Stomach (tissue), 8 donors: ENCODE measurements at regions not wholly inside any gene's neighbourhood (a gene's known extent, or its start where the extent isn't known, plus 50 kb on each side); places are given as distances from the start of the nearest gene placed in this dataset.

Experiments
- DNase-seq, 2 donors: peaks; one replicate each; pipeline versions ENCODE4 v3.0.0 to v3.0.0-alpha.2; 2013 to 2019
- H3K27ac ChIP-seq, 5 donors: fragments of 200-600 bp in 4 of 5; sonication (generic) in 4 of 5; one replicate each; pipeline ENCODE4 v1.5.1; 2013 to 2019; ENCODE audit warnings: mild to moderate bottlenecking in 1 of 5, moderate library complexity in 1 of 5
- H3K27me3 ChIP-seq, 3 donors: fragments of 200-600 bp; sonication (generic); one replicate each; pipeline ENCODE4 v1.5.1; 2017 to 2019; ENCODE audit warnings: mixed run types in 1 of 3
- H3K36me3 ChIP-seq, 4 donors: fragments of 200-600 bp; sonication (generic); 1 replicate in 3 of 4; 2 replicates in 1 of 4; pipeline ENCODE4 v1.5.1; 2016 to 2019
- H3K4me1 ChIP-seq, 4 donors: fragments of 200-600 bp; sonication (generic); one replicate each; pipeline ENCODE4 v1.5.1; 2016 to 2019
- H3K4me3 ChIP-seq, 4 donors: fragments of 200-600 bp; sonication (generic) in 3 of 4; one replicate each; pipeline ENCODE4 v1.5.1; 2016 to 2019; ENCODE audit warnings: mild to moderate bottlenecking in 1 of 4
- H3K9me3 ChIP-seq, 4 donors: fragments of 200-600 bp; sonication (generic); one replicate each; pipeline ENCODE4 v1.5.1; 2016 to 2019
- EP300 ChIP-seq: sonication (generic); formaldehyde crosslinking; IDR thresholded peaks from one replicate; pipeline ENCODE4 v1.6.1; 2017; ENCODE audit warnings: antibody characterized with exemption
- POLR2A ChIP-seq, 4 donors: fragments of 450-650 bp; IDR thresholded peaks; one replicate each; pipeline ENCODE4 v1.6.1; 2016; ENCODE audit warnings: antibody characterized with exemption in 4 of 4, control low read depth in 2 of 4, mild to moderate bottlenecking in 1 of 4, moderate library complexity in 1 of 4
- POLR2AphosphoS5 ChIP-seq, 3 donors: sonication (generic); formaldehyde crosslinking; IDR thresholded peaks; one replicate each; pipeline ENCODE4 v1.6.1; 2016; ENCODE audit warnings: antibody characterized with exemption in 3 of 3
- WGBS, 5 donors: extraction: QIAGEN DNeasy Blood & Tissue Kit in 3 of 5; methylation state at CpG; one replicate each; pipeline versions ENCODE4 v1.1.5 to v1.1.7; 2013 to 2018; 5-methylcytosine and 5-hydroxymethylcytosine counted together
- intact Hi-C: fragments of 100-400 bp; cut with DNase I; formaldehyde crosslinking; loops from one replicate; pipeline ENCODE4 v1.15.1; 2023; ENCODE audit warnings: low total_unique reads
- TF ChIP-seq, protein P1 (sequence below), 7 experiments: fragments of 450-650 bp in 4 of 7; fragments of 200-600 bp in 3 of 7; sonication (generic) in 3 of 7; IDR thresholded peaks; one replicate each; pipeline ENCODE4 v1.5.1; 2016 to 2019; ENCODE audit warnings: antibody characterized with exemption in 7 of 7, control low read depth in 2 of 7, mild to moderate bottlenecking in 1 of 7
- donor health status: healthy with polysubstance abuse.
- donor health status: Bipolar disorder and iron deficiency.
- donor health status: healthy.

DNA sequence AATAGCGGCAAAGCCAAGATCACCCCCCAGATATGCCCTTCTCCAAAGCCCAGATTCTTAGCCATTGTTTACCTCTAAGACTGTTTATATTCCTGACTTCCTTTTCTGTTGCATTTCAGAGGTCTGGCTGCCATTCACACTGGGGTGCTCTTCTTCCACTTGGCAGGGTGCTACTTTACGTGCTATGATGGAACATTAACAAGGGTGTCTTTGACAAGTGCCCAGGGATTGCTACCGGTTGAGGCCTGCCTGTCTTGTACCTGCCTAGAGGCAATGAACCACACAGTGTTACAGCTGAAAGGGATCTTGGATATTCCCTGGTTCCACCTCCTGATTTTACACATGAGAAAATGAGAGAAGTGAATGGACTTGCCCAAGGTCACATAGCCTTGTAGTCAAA is 352.1 kb upstream of the KIF2A start:
- TF ChIP-seq POLR2AphosphoS5 (IDR thresholded peaks at IDR 0.05), result no peak
- no peak for TF ChIP-seq EP300
- no peak for TF ChIP-seq POLR2A (IDR thresholded peaks at IDR 0.05)
- TF ChIP-seq, protein P1, sequence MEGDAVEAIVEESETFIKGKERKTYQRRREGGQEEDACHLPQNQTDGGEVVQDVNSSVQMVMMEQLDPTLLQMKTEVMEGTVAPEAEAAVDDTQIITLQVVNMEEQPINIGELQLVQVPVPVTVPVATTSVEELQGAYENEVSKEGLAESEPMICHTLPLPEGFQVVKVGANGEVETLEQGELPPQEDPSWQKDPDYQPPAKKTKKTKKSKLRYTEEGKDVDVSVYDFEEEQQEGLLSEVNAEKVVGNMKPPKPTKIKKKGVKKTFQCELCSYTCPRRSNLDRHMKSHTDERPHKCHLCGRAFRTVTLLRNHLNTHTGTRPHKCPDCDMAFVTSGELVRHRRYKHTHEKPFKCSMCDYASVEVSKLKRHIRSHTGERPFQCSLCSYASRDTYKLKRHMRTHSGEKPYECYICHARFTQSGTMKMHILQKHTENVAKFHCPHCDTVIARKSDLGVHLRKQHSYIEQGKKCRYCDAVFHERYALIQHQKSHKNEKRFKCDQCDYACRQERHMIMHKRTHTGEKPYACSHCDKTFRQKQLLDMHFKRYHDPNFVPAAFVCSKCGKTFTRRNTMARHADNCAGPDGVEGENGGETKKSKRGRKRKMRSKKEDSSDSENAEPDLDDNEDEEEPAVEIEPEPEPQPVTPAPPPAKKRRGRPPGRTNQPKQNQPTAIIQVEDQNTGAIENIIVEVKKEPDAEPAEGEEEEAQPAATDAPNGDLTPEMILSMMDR (IDR thresholded peaks at IDR 0.05), result no peak
- 67 to 85% (median 77%) methylated on average over 3 of the region's 3 CpGs for WGBS, 5 donors
- H3K27ac ChIP-seq, result no peak overlapping the region
- H3K27me3 ChIP-seq, result no peaks in the 10 kb centered on the region
- intact Hi-C loops, result no loop called here
- no peaks in the 10 kb centered on the region for H3K9me3 ChIP-seq
- DNase-seq, result no peak
- no peaks in the 10 kb centered on the region for H3K4me1 ChIP-seq
- H3K36me3 ChIP-seq, result no peaks in the 10 kb centered on the region
- no peak overlapping the region for H3K4me3 ChIP-seq

GRCh38 chr5:61964201-61964600 is 341.8 kb upstream of the KIF2A start:
- Histone ChIP-seq H3K36me3 (no peaks in the 10 kb centered on the region), H3K4me3 (no peak overlapping the region), H3K9me3 (no peaks in the 10 kb centered on the region), H3K27ac (no peak overlapping the region), H3K27me3 (no peaks in the 10 kb centered on the region), H3K4me1 (peaks cover 0 to 11% (median 8%) of the 10 kb centered on the region in 4 donors)
- DNase-seq, result no peak
- TF ChIP-seq POLR2A (IDR thresholded peaks at IDR 0.05) (no peak), EP300 (no peak), POLR2AphosphoS5 (IDR thresholded peaks at IDR 0.05) (no peak)
- TF ChIP-seq, protein P1 (IDR thresholded peaks at IDR 0.05), result no peak
- 52 to 69% (median 60%) methylated on average over 2 of the region's 2 CpGs for WGBS, 5 donors
- intact Hi-C loops, result no loop called here

DNA sequence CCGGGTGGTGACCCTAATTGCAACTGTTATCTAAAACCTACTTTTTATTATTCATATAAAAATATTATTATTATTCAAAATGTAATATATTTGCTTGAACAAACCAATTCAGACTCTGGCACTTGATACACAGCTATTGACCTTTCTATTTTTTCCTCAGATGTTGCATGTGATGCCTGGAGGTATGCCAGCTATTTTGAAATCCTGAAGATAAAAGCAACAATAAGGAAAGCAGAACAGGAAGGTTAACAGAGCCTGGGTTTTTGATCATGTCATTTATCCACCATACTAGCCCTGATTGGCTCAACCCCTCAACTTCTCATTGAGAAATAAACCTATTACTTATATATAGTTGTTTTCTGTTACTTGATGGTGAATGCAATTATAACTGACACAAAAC is 340.9 kb upstream of the KIF2A start:
- 64 to 89% (median 80%) methylated on average over 1 of the region's 1 CpG for WGBS, 5 donors

GRCh38 chr5:61965490-61965889 is 340.5 kb upstream of the KIF2A start:
- H3K36me3 ChIP-seq, result no peaks in the 10 kb centered on the region
- no peaks in the 10 kb centered on the region for H3K9me3 ChIP-seq
- H3K4me1 ChIP-seq, result peaks cover 0 to 11% (median 8%) of the 10 kb centered on the region in 4 donors
- H3K27me3 ChIP-seq, result no peaks in the 10 kb centered on the region
- no peak overlapping the region for H3K27ac ChIP-seq
- H3K4me3 ChIP-seq, result no peak overlapping the region
- TF ChIP-seq POLR2A (IDR thresholded peaks at IDR 0.05) (no peak), POLR2AphosphoS5 (IDR thresholded peaks at IDR 0.05) (no peak), EP300 (no peak)
- TF ChIP-seq, protein P1 (IDR thresholded peaks at IDR 0.05), result no peak
- WGBS, 5 donors, result 64 to 75% (median 69%) methylated on average over 5 of the region's 5 CpGs
- intact Hi-C loops, result no loop called here
- no peak for DNase-seq

More for the DNA sequence above, 340.9 kb upstream of the KIF2A start:
- intact Hi-C loops, result no loop called here
- Histone ChIP-seq H3K9me3 (no peaks in the 10 kb centered on the region), H3K27ac (no peak overlapping the region), H3K4me3 (no peak overlapping the region), H3K4me1 (peaks cover 0 to 11% (median 8%) of the 10 kb centered on the region in 4 donors), H3K36me3 (no peaks in the 10 kb centered on the region), H3K27me3 (no peaks in the 10 kb centered on the region)
- peak in 1 of 2 donors; percentile 35 for DNase-seq
- no peak for TF ChIP-seq EP300
- no peak for TF ChIP-seq POLR2A (IDR thresholded peaks at IDR 0.05)
- TF ChIP-seq, protein P1 (IDR thresholded peaks at IDR 0.05), result no peak
- TF ChIP-seq POLR2AphosphoS5 (IDR thresholded peaks at IDR 0.05), result no peak
